ENCODE measurements at regions not wholly inside any gene's neighbourhood (a gene's known extent, or its start where the extent isn't known, plus 50 kb on each side); places are given as distances from the start of the nearest gene placed in this dataset.

DNA sequence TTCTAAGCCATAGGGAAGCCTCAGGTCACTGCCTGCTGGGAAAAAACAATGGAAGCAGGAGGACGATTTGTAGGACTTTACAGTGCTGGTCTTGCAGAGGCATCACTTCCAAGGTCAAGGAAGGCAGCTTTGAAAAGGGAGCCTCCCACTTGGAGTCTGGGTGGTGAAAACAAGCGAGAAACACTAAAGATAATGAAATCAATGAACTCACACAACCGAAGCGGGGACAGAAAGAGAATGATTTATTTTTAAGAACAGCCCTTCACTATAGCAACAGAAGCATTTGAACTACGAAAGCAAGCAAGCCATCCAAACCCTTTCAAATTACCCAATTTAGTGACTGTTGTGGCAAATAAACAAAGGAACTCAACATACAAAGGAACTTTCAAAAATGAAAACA, 227.5 kb downstream of the THBS2 start:
- TF ChIP-seq, protein P1, sequence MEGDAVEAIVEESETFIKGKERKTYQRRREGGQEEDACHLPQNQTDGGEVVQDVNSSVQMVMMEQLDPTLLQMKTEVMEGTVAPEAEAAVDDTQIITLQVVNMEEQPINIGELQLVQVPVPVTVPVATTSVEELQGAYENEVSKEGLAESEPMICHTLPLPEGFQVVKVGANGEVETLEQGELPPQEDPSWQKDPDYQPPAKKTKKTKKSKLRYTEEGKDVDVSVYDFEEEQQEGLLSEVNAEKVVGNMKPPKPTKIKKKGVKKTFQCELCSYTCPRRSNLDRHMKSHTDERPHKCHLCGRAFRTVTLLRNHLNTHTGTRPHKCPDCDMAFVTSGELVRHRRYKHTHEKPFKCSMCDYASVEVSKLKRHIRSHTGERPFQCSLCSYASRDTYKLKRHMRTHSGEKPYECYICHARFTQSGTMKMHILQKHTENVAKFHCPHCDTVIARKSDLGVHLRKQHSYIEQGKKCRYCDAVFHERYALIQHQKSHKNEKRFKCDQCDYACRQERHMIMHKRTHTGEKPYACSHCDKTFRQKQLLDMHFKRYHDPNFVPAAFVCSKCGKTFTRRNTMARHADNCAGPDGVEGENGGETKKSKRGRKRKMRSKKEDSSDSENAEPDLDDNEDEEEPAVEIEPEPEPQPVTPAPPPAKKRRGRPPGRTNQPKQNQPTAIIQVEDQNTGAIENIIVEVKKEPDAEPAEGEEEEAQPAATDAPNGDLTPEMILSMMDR (IDR thresholded peaks at IDR 0.05) = no peak
- no peak for TF ChIP-seq POLR2A (IDR thresholded peaks at IDR 0.05)
